SU-DHL-6 (cell line): ENCODE measurements at regions not wholly inside any gene's neighbourhood (a gene's known extent, or its start where the extent isn't known, plus 50 kb on each side); places are given as distances from the start of the nearest gene placed in this dataset.

ENCODE experiments used
- H2AFZ ChIP-seq: fragments of 200-600 bp; sonication (generic); 2 replicates; pipeline ENCODE4 v1.6.1; 2014; ENCODE audit warnings: low read depth, mild to moderate bottlenecking, moderate library complexity, mixed read lengths, antibody characterized with exemption, low read length; ENCODE audit not compliant: severe bottlenecking
- H3F3A ChIP-seq: fragments of 200-600 bp; shearing (Covaris generic); 2 replicates; pipeline ENCODE4 v1.6.0; 2016; ENCODE audit warnings: antibody characterized with exemption, mild to moderate bottlenecking; ENCODE audit not compliant: insufficient read depth
- H3K27ac ChIP-seq: fragments of 200-600 bp; sonication (generic); 2 replicates; pipeline ENCODE4 v1.5.1; 2016; ENCODE audit warnings: low read depth, mild to moderate bottlenecking, low read length, moderate library complexity, mixed read lengths
- H3K27me3 ChIP-seq: fragments of 200-600 bp; sonication (generic), shearing (Covaris generic); 2 replicates; pipeline ENCODE4 v1.6.0; 2014; ENCODE audit warnings: mild to moderate bottlenecking, low read length
- H3K36me3 ChIP-seq: fragments of 200-600 bp; sonication (generic); 2 replicates; pipeline ENCODE4 v1.6.1; 2014; ENCODE audit warnings: mild to moderate bottlenecking, low read length, mixed read lengths
- H3K4me2 ChIP-seq: fragments of 300-600, 200-600 bp; shearing (Covaris generic), sonication (generic); 2 replicates; pipeline ENCODE4 v1.6.0; 2014; ENCODE audit warnings: low read length, low read depth, mild to moderate bottlenecking; ENCODE audit not compliant: poor library complexity, severe bottlenecking
- H3K4me3 ChIP-seq: fragments of 200-600 bp; sonication (generic); 2 replicates; pipeline ENCODE4 v1.5.1; 2014; ENCODE audit warnings: antibody characterized with exemption, low read length, mild to moderate bottlenecking, mixed read lengths; ENCODE audit not compliant: insufficient read depth, poor library complexity, severe bottlenecking
- H3K79me2 ChIP-seq: fragments of 200-600 bp; sonication (generic); 2 replicates; pipeline ENCODE4 v1.6.1; 2014; ENCODE audit warnings: mild to moderate bottlenecking, low read length, moderate library complexity; ENCODE audit not compliant: insufficient read depth
- H3K9ac ChIP-seq: fragments of 200-600 bp; sonication (generic); 2 replicates; pipeline ENCODE4 v1.7.0; 2014; ENCODE audit warnings: mild to moderate bottlenecking, low read length
- H3K9me2 ChIP-seq: fragments of 200-600 bp; sonication (generic); replicated peaks from 2 replicates; pipeline ENCODE4 v1.6.1; 2014; ENCODE audit warnings: low read length; ENCODE audit not compliant: insufficient read depth
- H3K9me3 ChIP-seq: fragments of 200-600 bp; sonication (generic); 2 replicates; pipeline ENCODE4 v1.6.1; 2014; ENCODE audit warnings: low read length, mixed read lengths; ENCODE audit not compliant: insufficient read depth
- H4K20me1 ChIP-seq: fragments of 200-600 bp; sonication (generic); 2 replicates; pipeline ENCODE4 v1.6.1; 2014; ENCODE audit warnings: low read depth, mild to moderate bottlenecking, antibody characterized with exemption, low read length, moderate library complexity, mixed read lengths
- EZH2phosphoT487 ChIP-seq: fragments of 200-600 bp; sonication (generic), shearing (Covaris generic); conservative IDR thresholded peaks from 2 replicates; pipeline ENCODE4 v1.6.1; 2018; ENCODE audit warnings: mild to moderate bottlenecking, antibody characterized with exemption, low read length, moderate library complexity, mixed read lengths
- TF ChIP-seq, protein P1 (sequence below): fragments of 200-600 bp; sonication (generic); IDR thresholded peaks from one replicate; pipeline ENCODE4 v1.5.1; 2017; ENCODE audit warnings: antibody characterized with exemption, mild to moderate bottlenecking, low read length, moderate library complexity; ENCODE audit not compliant: insufficient read depth, poor library complexity, severe bottlenecking

- TF ChIP-seq EZH2phosphoT487 = no peak
- TF ChIP-seq, protein P1, sequence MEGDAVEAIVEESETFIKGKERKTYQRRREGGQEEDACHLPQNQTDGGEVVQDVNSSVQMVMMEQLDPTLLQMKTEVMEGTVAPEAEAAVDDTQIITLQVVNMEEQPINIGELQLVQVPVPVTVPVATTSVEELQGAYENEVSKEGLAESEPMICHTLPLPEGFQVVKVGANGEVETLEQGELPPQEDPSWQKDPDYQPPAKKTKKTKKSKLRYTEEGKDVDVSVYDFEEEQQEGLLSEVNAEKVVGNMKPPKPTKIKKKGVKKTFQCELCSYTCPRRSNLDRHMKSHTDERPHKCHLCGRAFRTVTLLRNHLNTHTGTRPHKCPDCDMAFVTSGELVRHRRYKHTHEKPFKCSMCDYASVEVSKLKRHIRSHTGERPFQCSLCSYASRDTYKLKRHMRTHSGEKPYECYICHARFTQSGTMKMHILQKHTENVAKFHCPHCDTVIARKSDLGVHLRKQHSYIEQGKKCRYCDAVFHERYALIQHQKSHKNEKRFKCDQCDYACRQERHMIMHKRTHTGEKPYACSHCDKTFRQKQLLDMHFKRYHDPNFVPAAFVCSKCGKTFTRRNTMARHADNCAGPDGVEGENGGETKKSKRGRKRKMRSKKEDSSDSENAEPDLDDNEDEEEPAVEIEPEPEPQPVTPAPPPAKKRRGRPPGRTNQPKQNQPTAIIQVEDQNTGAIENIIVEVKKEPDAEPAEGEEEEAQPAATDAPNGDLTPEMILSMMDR = no peak
- H3K27me3 ChIP-seq = peaks cover under 1% of the 10 kb centered on the region; the same call in 1 of the 2 replicates
- no peaks in the 10 kb centered on the region for H3K79me2 ChIP-seq
These were observed 152.9 kb upstream of the SEL1L start for GRCh38 chr14:81686512-81686911.

DNA sequence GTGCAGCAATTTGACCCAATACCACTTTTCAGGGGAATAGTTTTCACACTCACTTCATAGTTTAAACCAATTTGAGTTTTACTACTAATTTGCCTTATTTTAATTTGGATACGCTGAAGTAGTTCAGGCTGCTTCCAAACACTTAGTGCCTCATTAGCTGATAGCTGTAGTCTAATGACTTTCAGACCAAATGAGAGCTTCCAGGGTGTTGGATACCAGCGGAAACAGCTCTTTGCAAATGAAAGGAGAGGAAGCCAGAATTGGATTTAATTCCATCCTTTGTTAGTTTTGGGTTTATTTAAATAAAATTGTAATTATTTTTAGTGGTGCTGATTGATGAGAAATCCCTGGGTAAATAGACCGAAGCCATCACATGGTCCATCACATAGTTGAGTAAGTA lies 158.3 kb upstream of the SEL1L start:
- no peak overlapping the region for H3K4me3 ChIP-seq
- TF ChIP-seq, protein P1 = no peak
- no peak for TF ChIP-seq EZH2phosphoT487

More at GRCh38 chr14:81686512-81686911, 152.9 kb upstream of the SEL1L start:
- Histone ChIP-seq H3F3A (no peaks in the 10 kb centered on the region), H3K36me3 (no peaks in the 10 kb centered on the region), H3K27ac (no peak overlapping the region), H2AFZ (no peak overlapping the region), H4K20me1 (no peaks in the 10 kb centered on the region), H3K4me3 (no peak overlapping the region), H3K4me2 (no peak overlapping the region), H3K9ac (no peak overlapping the region), H3K9me2 (0 out of 2 replicates have a peak, but pooled peaks cover 3% of the 10 kb centered on the region), H3K9me3 (no peaks in the 10 kb centered on the region)

GRCh38 chr14:81694419-81694818 lies 160.8 kb upstream of the SEL1L start:
- Histone ChIP-seq H4K20me1 (no peaks in the 10 kb centered on the region), H2AFZ (no peak overlapping the region), H3K9me2 (0 out of 2 replicates have a peak, but pooled peaks cover 2% of the 10 kb centered on the region), H3K27ac (no peak overlapping the region), H3F3A (no peaks in the 10 kb centered on the region), H3K79me2 (no peaks in the 10 kb centered on the region), H3K9me3 (no peaks in the 10 kb centered on the region), H3K9ac (no peak overlapping the region), H3K27me3 (no peaks in the 10 kb centered on the region), H3K4me3 (no peak overlapping the region), H3K36me3 (no peaks in the 10 kb centered on the region), H3K4me2 (no peak overlapping the region)
- TF ChIP-seq, protein P1 = no peak
- no peak for TF ChIP-seq EZH2phosphoT487

More for the DNA sequence above, 158.3 kb upstream of the SEL1L start:
- Histone ChIP-seq H4K20me1 (no peaks in the 10 kb centered on the region), H3K36me3 (no peaks in the 10 kb centered on the region), H3K79me2 (no peaks in the 10 kb centered on the region), H3K27me3 (no peaks in the 10 kb centered on the region), H3K4me2 (no peak overlapping the region), H3K9me3 (no peaks in the 10 kb centered on the region), H3F3A (no peaks in the 10 kb centered on the region), H2AFZ (no peak overlapping the region), H3K9me2 (0 out of 2 replicates have a peak, but pooled peaks cover 3% of the 10 kb centered on the region), H3K9ac (no peak overlapping the region), H3K27ac (no peak overlapping the region)
